K562 (cell line): ENCODE measurements at regions not wholly inside any gene's neighbourhood (a gene's known extent, or its start where the extent isn't known, plus 50 kb on each side); places are given as distances from the start of the nearest gene placed in this dataset.

Source experiments
- BRF1 ChIP-seq: IDR thresholded peaks from 3 replicates; pipeline ENCODE4 v1.6.1; 2011; ENCODE audit warnings: borderline replicate concordance, mild to moderate bottlenecking; ENCODE audit not compliant: insufficient read length; ENCODE audit errors: extremely low read depth
- ERF ChIP-seq: fragments of 450-650 bp; formaldehyde crosslinking; IDR thresholded peaks from 2 replicates; pipeline ENCODE4 v1.4.0; 2020; ENCODE audit warnings: mild to moderate bottlenecking, mixed read lengths
- GABPB1 ChIP-seq: sonication (generic); formaldehyde crosslinking; IDR thresholded peaks from 2 replicates; pipeline ENCODE4 v1.8.0; 2022; ENCODE audit warnings: mild to moderate bottlenecking, missing genetic modification reagents
- KDM4B ChIP-seq, 2 experiments: fragments of 450-650 bp in 1 of 2; sonication (generic) in 1 of 2; IDR thresholded peaks; 2 replicates each; pipeline ENCODE4 v1.6.1; 2016 to 2017; ENCODE audit warnings: borderline replicate concordance in 2 of 2, antibody characterized with exemption in 1 of 2, low read depth in 1 of 2, mild to moderate bottlenecking in 1 of 2
- NCOA6 ChIP-seq: fragments of 450-650 bp; IDR thresholded peaks from 2 replicates; pipeline ENCODE4 v1.6.1; 2017; ENCODE audit warnings: mild to moderate bottlenecking
- PCBP2 ChIP-seq: fragments of 200-400 bp; formaldehyde crosslinking; IDR thresholded peaks from 2 replicates; pipeline ENCODE4 v1.6.1; 2018; ENCODE audit warnings: low read length, low read depth, mild to moderate bottlenecking, moderate library complexity; ENCODE audit not compliant: poor library complexity, severe bottlenecking
- SMAD1 ChIP-seq: fragments of 150-350 bp; IDR thresholded peaks from 2 replicates; pipeline ENCODE4 v1.6.1; 2014; ENCODE audit warnings: low read length, low read depth; ENCODE audit not compliant: partially characterized antibody
- SP1 ChIP-seq: sonication (generic); formaldehyde crosslinking; IDR thresholded peaks from 2 replicates; pipeline ENCODE4 v1.8.1; 2022; ENCODE audit warnings: mild to moderate bottlenecking, missing genetic modification reagents
- ZBTB17 ChIP-seq: fragments of 450-650 bp; formaldehyde crosslinking; IDR thresholded peaks from 2 replicates; pipeline ENCODE4 v1.4.0; 2020; ENCODE audit warnings: mild to moderate bottlenecking
- ZKSCAN8 ChIP-seq: fragments of 200-800 bp; sonication (Bioruptor generic); IDR thresholded peaks from 2 replicates; pipeline ENCODE4 v1.6.1; 2016; ENCODE audit warnings: missing genetic modification characterization, missing compliant biosample characterization
- ZNF212 ChIP-seq: fragments of 450-650 bp; formaldehyde crosslinking; IDR thresholded peaks from 2 replicates; pipeline ENCODE4 v1.4.0; 2020; ENCODE audit warnings: mild to moderate bottlenecking
- ZNF75A ChIP-seq: fragments of 450-650 bp; formaldehyde crosslinking; IDR thresholded peaks from 2 replicates; pipeline ENCODE4 v1.4.0; 2020; ENCODE audit warnings: mild to moderate bottlenecking
- TF ChIP-seq, protein P1 (sequence below): fragments of 450-650 bp; IDR thresholded peaks from 2 replicates; pipeline ENCODE4 v1.6.1; 2016; ENCODE audit warnings: mild to moderate bottlenecking, moderate library complexity
- TF ChIP-seq, protein P2 (sequence below): fragments of 150-350 bp; conservative IDR thresholded peaks from 2 replicates; pipeline ENCODE4 v1.6.1; 2014; ENCODE audit warnings: low read length
- TF ChIP-seq, protein P3 (sequence below): sonication (generic); formaldehyde crosslinking; IDR thresholded peaks from 2 replicates; pipeline ENCODE4 v1.8.0; 2022; ENCODE audit warnings: mild to moderate bottlenecking, missing genetic modification reagents

DNA sequence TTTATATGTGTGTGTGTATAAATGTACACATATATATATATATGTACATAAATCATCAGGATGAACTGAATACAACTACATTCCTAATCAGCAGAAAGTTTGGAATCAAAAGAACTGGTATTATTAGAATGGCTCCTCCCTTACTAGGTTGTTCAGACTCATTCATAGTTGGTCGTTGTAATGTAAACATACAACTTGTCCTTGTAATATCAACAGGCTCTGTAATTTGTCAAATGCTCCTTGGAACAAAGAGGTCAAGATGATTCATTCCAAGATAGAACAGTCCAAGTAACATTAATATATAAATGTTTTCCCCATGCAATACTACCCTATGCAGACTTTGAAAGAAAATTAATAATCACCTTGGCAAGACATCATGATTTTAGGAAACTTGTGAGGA lies 351.4 kb upstream of the SMIM31 start (continued):
- TF ChIP-seq, protein P1, sequence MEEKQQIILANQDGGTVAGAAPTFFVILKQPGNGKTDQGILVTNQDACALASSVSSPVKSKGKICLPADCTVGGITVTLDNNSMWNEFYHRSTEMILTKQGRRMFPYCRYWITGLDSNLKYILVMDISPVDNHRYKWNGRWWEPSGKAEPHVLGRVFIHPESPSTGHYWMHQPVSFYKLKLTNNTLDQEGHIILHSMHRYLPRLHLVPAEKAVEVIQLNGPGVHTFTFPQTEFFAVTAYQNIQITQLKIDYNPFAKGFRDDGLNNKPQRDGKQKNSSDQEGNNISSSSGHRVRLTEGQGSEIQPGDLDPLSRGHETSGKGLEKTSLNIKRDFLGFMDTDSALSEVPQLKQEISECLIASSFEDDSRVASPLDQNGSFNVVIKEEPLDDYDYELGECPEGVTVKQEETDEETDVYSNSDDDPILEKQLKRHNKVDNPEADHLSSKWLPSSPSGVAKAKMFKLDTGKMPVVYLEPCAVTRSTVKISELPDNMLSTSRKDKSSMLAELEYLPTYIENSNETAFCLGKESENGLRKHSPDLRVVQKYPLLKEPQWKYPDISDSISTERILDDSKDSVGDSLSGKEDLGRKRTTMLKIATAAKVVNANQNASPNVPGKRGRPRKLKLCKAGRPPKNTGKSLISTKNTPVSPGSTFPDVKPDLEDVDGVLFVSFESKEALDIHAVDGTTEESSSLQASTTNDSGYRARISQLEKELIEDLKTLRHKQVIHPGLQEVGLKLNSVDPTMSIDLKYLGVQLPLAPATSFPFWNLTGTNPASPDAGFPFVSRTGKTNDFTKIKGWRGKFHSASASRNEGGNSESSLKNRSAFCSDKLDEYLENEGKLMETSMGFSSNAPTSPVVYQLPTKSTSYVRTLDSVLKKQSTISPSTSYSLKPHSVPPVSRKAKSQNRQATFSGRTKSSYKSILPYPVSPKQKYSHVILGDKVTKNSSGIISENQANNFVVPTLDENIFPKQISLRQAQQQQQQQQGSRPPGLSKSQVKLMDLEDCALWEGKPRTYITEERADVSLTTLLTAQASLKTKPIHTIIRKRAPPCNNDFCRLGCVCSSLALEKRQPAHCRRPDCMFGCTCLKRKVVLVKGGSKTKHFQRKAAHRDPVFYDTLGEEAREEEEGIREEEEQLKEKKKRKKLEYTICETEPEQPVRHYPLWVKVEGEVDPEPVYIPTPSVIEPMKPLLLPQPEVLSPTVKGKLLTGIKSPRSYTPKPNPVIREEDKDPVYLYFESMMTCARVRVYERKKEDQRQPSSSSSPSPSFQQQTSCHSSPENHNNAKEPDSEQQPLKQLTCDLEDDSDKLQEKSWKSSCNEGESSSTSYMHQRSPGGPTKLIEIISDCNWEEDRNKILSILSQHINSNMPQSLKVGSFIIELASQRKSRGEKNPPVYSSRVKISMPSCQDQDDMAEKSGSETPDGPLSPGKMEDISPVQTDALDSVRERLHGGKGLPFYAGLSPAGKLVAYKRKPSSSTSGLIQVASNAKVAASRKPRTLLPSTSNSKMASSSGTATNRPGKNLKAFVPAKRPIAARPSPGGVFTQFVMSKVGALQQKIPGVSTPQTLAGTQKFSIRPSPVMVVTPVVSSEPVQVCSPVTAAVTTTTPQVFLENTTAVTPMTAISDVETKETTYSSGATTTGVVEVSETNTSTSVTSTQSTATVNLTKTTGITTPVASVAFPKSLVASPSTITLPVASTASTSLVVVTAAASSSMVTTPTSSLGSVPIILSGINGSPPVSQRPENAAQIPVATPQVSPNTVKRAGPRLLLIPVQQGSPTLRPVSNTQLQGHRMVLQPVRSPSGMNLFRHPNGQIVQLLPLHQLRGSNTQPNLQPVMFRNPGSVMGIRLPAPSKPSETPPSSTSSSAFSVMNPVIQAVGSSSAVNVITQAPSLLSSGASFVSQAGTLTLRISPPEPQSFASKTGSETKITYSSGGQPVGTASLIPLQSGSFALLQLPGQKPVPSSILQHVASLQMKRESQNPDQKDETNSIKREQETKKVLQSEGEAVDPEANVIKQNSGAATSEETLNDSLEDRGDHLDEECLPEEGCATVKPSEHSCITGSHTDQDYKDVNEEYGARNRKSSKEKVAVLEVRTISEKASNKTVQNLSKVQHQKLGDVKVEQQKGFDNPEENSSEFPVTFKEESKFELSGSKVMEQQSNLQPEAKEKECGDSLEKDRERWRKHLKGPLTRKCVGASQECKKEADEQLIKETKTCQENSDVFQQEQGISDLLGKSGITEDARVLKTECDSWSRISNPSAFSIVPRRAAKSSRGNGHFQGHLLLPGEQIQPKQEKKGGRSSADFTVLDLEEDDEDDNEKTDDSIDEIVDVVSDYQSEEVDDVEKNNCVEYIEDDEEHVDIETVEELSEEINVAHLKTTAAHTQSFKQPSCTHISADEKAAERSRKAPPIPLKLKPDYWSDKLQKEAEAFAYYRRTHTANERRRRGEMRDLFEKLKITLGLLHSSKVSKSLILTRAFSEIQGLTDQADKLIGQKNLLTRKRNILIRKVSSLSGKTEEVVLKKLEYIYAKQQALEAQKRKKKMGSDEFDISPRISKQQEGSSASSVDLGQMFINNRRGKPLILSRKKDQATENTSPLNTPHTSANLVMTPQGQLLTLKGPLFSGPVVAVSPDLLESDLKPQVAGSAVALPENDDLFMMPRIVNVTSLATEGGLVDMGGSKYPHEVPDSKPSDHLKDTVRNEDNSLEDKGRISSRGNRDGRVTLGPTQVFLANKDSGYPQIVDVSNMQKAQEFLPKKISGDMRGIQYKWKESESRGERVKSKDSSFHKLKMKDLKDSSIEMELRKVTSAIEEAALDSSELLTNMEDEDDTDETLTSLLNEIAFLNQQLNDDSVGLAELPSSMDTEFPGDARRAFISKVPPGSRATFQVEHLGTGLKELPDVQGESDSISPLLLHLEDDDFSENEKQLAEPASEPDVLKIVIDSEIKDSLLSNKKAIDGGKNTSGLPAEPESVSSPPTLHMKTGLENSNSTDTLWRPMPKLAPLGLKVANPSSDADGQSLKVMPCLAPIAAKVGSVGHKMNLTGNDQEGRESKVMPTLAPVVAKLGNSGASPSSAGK, result no peak
- TF ChIP-seq, protein P2, sequence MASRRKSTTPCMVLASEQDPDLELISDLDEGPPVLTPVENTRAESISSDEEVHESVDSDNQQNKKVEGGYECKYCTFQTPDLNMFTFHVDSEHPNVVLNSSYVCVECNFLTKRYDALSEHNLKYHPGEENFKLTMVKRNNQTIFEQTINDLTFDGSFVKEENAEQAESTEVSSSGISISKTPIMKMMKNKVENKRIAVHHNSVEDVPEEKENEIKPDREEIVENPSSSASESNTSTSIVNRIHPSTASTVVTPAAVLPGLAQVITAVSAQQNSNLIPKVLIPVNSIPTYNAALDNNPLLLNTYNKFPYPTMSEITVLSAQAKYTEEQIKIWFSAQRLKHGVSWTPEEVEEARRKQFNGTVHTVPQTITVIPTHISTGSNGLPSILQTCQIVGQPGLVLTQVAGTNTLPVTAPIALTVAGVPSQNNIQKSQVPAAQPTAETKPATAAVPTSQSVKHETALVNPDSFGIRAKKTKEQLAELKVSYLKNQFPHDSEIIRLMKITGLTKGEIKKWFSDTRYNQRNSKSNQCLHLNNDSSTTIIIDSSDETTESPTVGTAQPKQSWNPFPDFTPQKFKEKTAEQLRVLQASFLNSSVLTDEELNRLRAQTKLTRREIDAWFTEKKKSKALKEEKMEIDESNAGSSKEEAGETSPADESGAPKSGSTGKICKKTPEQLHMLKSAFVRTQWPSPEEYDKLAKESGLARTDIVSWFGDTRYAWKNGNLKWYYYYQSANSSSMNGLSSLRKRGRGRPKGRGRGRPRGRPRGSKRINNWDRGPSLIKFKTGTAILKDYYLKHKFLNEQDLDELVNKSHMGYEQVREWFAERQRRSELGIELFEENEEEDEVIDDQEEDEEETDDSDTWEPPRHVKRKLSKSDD, result no peak
- TF ChIP-seq GABPB1 (CRISPR knock-in tag) (no peak), ERF (CRISPR knock-in tag) (no peak), ZKSCAN8 (CRISPR knock-in tag) (no peak), BRF1 (no peak), ZNF212 (no peak), SMAD1 (no peak), ZNF75A (CRISPR knock-in tag) (no peak), SP1 (no peak), KDM4B (IDR thresholded peaks at IDR 0.05; ENCODE audit: borderline replicate concordance in 2 of 2, low read depth in 1 of 2) (no peak), PCBP2 (no peak), NCOA6 (no peak), ZBTB17 (no peak)
- TF ChIP-seq, protein P3, sequence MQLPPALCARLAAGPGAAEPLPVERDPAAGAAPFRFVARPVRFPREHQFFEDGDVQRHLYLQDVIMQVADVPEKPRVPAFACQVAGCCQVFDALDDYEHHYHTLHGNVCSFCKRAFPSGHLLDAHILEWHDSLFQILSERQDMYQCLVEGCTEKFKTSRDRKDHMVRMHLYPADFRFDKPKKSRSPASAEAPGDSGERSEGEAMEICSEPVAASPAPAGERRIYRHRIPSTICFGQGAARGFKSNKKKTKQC (CRISPR knock-in tag), result no peak
- TF ChIP-seq, all 486 proteins: peak for 0
